Uterus (tissue), 2 donors: ENCODE measurements at regions not wholly inside any gene's neighbourhood (a gene's known extent, or its start where the extent isn't known, plus 50 kb on each side); places are given as distances from the start of the nearest gene placed in this dataset.

Experiments used
- POLR2A ChIP-seq, 2 donors: fragments of 450-650 bp; IDR thresholded peaks; one replicate each; pipeline ENCODE4 v1.6.1; 2016; ENCODE audit warnings: antibody characterized with exemption in 2 of 2, mild to moderate bottlenecking in 1 of 2, moderate library complexity in 1 of 2
- TF ChIP-seq, protein P1 (sequence below), 4 experiments: fragments of 200-600 bp in 2 of 4; fragments of 450-650 bp in 2 of 4; sonication (generic) in 2 of 4; IDR thresholded peaks; one replicate each; pipeline ENCODE4 v1.5.1; 2016 to 2019; ENCODE audit warnings: antibody characterized with exemption in 4 of 4, mild to moderate bottlenecking in 2 of 4, moderate library complexity in 1 of 4

DNA sequence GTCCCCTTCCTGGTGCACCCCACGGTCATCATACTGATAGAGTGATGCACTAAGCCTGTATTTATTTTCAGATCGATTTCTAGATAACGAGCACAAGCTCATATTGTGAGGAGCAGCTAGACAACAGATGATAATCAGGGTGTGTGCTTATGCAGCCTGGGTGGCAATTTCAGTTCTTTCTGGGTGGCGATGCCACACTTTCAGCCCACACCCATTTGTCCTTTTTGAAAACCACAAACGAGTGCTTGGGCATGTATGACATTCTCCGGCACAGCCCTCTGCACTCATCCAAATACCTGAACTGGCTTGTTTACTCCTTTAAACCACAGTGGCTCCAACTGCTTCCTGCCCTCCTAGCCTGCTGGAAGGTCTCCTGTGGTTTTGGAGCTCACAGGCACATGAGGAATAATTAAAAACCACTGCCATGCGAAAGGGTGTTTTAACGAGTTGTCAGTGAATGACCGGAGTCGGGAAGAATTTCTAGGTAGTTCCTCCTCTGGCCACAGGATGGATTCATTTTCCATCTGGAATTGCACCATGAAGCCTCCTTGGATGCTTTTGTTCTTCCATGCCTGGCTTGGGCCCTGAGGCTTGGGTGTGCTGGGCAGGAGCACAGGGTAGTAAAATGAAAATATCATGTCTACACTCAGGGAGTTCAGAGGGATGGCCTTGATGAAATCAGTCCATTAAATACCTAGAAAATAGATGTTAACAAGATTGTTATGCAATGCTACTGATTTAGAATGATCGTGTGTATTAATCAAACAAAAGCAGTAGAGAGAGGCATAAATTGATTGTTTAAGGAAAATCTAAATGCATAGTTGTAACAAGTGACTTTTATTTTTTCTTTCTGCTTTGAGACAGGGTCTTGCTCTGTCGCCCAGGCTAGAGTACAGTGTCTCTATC is 52.4 kb upstream of the ITGB1 start:
- TF ChIP-seq, protein P1, sequence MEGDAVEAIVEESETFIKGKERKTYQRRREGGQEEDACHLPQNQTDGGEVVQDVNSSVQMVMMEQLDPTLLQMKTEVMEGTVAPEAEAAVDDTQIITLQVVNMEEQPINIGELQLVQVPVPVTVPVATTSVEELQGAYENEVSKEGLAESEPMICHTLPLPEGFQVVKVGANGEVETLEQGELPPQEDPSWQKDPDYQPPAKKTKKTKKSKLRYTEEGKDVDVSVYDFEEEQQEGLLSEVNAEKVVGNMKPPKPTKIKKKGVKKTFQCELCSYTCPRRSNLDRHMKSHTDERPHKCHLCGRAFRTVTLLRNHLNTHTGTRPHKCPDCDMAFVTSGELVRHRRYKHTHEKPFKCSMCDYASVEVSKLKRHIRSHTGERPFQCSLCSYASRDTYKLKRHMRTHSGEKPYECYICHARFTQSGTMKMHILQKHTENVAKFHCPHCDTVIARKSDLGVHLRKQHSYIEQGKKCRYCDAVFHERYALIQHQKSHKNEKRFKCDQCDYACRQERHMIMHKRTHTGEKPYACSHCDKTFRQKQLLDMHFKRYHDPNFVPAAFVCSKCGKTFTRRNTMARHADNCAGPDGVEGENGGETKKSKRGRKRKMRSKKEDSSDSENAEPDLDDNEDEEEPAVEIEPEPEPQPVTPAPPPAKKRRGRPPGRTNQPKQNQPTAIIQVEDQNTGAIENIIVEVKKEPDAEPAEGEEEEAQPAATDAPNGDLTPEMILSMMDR (IDR thresholded peaks at IDR 0.05): no peak
- no peak for TF ChIP-seq POLR2A (IDR thresholded peaks at IDR 0.05)
